ENCODE measurements at regions not wholly inside any gene's neighbourhood (a gene's known extent, or its start where the extent isn't known, plus 50 kb on each side); places are given as distances from the start of the nearest gene placed in this dataset.

DNA sequence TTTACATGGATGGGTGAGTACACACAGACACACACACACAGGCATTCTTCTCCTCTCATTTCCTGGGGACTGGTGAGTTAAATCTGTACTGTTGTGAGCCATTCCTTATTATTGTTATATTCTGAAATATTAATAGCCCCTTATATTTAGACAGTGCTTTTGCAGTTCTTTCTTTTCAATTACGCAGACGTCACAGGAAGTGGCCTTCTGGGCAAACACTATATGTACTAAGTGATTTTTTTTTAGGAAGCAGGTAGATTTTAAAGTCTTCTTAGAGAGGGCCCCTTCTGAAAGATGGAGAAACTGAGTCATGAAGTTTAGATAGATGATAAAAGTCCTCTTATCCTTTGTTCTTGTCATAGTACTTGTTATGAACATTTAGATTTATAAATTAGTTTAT is 1213.6 kb downstream of the VRK1 start:
- TF ChIP-seq, protein P1, sequence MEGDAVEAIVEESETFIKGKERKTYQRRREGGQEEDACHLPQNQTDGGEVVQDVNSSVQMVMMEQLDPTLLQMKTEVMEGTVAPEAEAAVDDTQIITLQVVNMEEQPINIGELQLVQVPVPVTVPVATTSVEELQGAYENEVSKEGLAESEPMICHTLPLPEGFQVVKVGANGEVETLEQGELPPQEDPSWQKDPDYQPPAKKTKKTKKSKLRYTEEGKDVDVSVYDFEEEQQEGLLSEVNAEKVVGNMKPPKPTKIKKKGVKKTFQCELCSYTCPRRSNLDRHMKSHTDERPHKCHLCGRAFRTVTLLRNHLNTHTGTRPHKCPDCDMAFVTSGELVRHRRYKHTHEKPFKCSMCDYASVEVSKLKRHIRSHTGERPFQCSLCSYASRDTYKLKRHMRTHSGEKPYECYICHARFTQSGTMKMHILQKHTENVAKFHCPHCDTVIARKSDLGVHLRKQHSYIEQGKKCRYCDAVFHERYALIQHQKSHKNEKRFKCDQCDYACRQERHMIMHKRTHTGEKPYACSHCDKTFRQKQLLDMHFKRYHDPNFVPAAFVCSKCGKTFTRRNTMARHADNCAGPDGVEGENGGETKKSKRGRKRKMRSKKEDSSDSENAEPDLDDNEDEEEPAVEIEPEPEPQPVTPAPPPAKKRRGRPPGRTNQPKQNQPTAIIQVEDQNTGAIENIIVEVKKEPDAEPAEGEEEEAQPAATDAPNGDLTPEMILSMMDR (conservative IDR thresholded peaks at IDR 0.05; ENCODE audit: low read depth, low read length) = no peak
- no peak overlapping the region for H3K4me3 ChIP-seq (ENCODE audit: low read length)
- no peak for DNase-seq (ENCODE audit: low read depth)

DNA sequence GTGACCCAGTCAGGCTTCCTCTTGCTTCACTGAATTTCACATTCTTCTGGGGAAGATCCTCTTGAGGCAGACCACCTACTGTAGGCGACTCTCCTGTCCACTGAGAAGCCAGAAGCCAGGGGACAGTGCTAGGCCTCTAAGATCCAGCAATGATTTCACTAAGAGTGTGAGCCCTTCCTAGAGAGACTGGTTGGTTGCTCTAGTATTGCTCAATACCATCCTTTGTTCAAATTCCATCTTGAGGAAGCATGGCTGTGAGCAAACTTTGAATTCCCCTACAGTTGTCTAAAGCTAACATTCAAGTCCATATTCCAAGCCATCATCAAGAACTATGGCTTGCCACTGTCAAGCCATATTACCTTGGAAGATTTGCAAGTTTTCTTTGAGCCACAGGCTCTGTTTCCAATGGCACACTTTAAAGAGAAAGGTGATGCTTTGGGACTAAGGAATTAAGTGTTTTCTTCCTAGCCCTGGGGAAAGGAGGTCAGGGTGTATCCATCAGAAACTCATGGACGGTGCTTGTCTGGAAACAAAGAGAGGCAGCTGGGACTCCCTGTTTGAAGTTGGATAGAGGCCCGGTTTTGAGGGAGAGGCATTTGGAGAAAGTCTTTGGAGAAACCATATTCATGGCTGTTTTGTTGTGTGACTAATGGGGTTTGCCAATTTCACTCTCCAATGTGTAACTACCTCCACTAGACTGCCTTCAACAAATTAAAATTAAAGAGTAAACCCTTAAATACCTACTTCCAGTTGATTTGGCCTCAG is 1217.9 kb downstream of the VRK1 start:
- no peak overlapping the region for H3K4me3 ChIP-seq (ENCODE audit: low read length)
- DNase-seq (ENCODE audit: low read depth) = no peak
- TF ChIP-seq, protein P1 (conservative IDR thresholded peaks at IDR 0.05; ENCODE audit: low read depth, low read length) = no peak

DNA sequence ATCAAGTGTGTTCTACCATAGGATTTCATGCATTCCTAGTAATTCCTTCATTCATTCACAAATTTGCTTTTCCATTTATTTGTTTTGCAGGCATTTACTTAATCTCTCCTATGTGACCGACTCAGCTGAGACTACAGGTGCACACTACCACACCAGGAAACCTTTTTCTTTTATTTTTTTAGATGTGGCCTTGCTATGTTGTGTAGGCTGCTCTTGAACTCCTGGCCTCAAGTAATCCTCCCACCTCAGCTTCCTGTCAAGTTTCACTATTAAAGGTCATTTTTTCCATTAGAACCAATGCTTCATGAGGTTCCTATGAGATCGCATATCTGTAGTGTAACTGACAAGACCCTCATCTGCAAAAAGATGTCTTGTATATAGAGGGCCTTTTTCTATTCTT is 1218.7 kb downstream of the VRK1 start:
- TF ChIP-seq, protein P1 (conservative IDR thresholded peaks at IDR 0.05; ENCODE audit: low read depth, low read length) = no peak
- H3K4me3 ChIP-seq (ENCODE audit: low read length) = no peak overlapping the region
- no peak for DNase-seq (ENCODE audit: low read depth)

DNA sequence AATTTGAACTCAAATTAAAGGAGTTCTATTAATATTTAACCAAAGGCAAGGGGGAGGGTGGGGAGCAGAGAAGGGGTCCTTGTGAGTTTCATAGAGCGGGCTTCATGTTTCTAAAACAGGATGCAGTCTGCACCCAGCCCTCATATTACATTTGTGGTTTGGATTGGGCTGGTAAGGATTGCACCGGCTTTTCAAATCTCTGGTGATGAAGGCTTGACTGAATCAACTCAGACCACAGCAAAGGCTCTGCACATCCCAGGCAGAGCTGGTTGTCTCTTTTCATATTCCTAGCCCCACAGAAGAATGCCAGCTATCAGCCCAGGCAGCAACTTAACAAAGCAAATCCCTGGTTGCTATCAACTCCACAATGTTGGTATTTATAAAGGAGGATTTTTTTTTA is 1221.4 kb downstream of the VRK1 start:
- no peak for DNase-seq (ENCODE audit: low read depth)
- TF ChIP-seq, protein P1 (conservative IDR thresholded peaks at IDR 0.05; ENCODE audit: low read depth, low read length) = no peak
- H3K4me3 ChIP-seq (ENCODE audit: low read length) = no peak overlapping the region

DNA sequence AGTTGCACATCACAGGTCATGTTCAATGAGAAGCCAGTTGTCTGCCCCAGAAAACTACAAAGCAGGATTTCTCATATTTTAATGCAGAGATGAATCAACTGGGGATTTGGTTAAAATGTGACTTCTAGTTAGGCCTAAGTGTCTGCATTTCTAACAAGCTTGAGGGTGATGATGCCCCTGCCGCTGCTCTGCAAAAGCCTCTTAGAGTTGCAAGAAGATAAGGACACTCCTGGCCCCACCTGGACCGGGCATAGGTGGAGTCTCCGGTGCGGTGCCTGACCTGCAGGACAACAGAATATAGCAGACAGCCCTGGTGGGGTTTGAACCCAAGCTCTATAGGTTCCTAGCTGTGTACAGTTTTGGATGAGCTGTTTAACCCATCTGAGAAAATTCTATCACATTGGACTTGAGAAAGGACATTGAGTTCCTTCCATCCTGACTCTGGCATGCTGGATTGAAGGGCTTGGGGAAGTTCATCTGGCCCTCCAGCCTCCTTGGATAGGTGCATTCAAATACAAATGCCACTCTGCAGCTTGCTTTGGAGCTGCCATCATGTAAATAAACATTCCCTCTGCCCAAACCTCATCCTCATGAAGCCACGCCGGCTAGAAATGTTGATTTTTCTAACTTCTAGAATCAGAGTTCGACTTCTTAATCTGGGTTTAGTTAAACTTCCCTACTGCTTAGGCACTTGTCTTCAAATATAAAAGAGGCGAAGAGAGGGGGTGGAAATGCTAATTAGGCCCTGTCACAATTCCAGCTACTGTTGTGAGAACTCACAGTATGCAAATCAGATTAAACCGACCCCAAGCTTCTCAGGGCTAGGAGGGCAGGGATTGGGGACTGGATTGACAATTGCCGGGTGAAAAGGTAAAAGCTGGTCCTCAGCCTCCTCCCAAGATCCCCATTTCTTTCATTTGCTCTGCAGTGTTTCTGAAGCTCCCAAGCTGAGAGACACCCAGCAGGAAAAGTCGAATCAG is 1225.6 kb downstream of the VRK1 start:
- TF ChIP-seq, protein P1 (conservative IDR thresholded peaks at IDR 0.05; ENCODE audit: low read depth, low read length) = no peak
- peak; percentile 17 for DNase-seq (ENCODE audit: low read depth)
- H3K4me3 ChIP-seq (ENCODE audit: low read length) = no peak overlapping the region

DNA sequence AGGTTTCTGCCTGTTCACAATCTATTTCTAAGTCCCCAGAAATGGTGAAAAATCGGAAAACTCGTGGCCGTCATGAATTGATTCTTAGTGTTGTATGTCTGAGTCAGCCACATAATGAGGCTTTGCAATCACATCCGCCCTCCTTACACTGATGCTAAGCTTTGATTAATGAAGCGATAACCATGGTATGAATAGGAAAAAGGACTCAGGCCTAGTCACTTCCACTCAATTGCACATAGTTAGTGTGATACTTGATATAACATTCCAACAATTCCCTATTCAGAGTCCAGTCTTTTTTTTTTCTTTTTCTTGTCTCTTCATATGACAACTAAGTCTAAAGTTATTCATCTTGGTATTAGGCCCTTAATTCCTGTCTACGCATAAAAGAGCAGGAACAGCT is 1231.0 kb downstream of the VRK1 start:
- TF ChIP-seq, protein P1 (conservative IDR thresholded peaks at IDR 0.05; ENCODE audit: low read depth, low read length) = no peak
- DNase-seq (ENCODE audit: low read depth) = peak; percentile 99
- H3K4me3 ChIP-seq (ENCODE audit: low read length) = no peak overlapping the region

All from retinal pigment epithelial cell (primary cell).